HT-29 (cell line): ENCODE measurements at regions not wholly inside any gene's neighbourhood (a gene's known extent, or its start where the extent isn't known, plus 50 kb on each side); places are given as distances from the start of the nearest gene placed in this dataset.
"Not testable (repeated sequence)": the region's sequence is repeated elsewhere in the genome, so short reads cannot be mapped to it uniquely, and the experiment has no call there.

Experiments
- DNase-seq: peaks from one replicate; pipeline ENCODE4 v3.0.0-alpha.2; 2015; ENCODE audit warnings: low spot score

- DNase-seq: no peak
Observed at GRCh38 chr7:153405704-153406485, 646.3 kb upstream of the DPP6 start.

GRCh38 chr7:153406486-153406872, 645.7 kb upstream of the DPP6 start:
- no peak for DNase-seq

GRCh38 chr7:153407291-153408046, 644.7 kb upstream of the DPP6 start:
- DNase-seq: no peak

GRCh38 chr7:153408360-153409335, 643.5 kb upstream of the DPP6 start:
- DNase-seq: no peak

GRCh38 chr7:153409567-153410342, 642.4 kb upstream of the DPP6 start:
- not testable (repeated sequence) for DNase-seq

- DNase-seq: not testable (repeated sequence)
Observed at GRCh38 chr7:153410997-153411642, 641.1 kb upstream of the DPP6 start.

GRCh38 chr7:153412114-153412823, 639.9 kb upstream of the DPP6 start:
- DNase-seq: not testable (repeated sequence)

- not testable (repeated sequence) for DNase-seq
Observed at GRCh38 chr7:153412824-153413198, 639.4 kb upstream of the DPP6 start.

- DNase-seq: no peak
Observed at GRCh38 chr7:153413199-153413539, 639.0 kb upstream of the DPP6 start.

GRCh38 chr7:153413540-153414287, 638.5 kb upstream of the DPP6 start:
- no peak for DNase-seq

GRCh38 chr7:153414288-153414629, 637.9 kb upstream of the DPP6 start:
- no peak for DNase-seq

GRCh38 chr7:153415632-153416031, 636.6 kb upstream of the DPP6 start:
- no peak for DNase-seq

- DNase-seq: no peak
Observed at GRCh38 chr7:153422291-153423209, 629.6 kb upstream of the DPP6 start.

GRCh38 chr7:153423210-153423590, 629.0 kb upstream of the DPP6 start:
- no peak for DNase-seq

GRCh38 chr7:153430931-153431330, 621.3 kb upstream of the DPP6 start:
- no peak for DNase-seq

GRCh38 chr7:153432063-153432462, 620.1 kb upstream of the DPP6 start:
- DNase-seq: no peak

GRCh38 chr7:153433223-153433622, 619.0 kb upstream of the DPP6 start:
- no peak for DNase-seq

- DNase-seq: no peak
Observed at GRCh38 chr7:153440715-153441114, 611.5 kb upstream of the DPP6 start.
